GM12878 (cell line): ENCODE measurements at regions not wholly inside any gene's neighbourhood (a gene's known extent, or its start where the extent isn't known, plus 50 kb on each side); places are given as distances from the start of the nearest gene placed in this dataset.

ENCODE experiments used
- ATAC-seq: fragments of 200-7000 bp; cut with Tn5 transposase; 3 replicates; pipeline ENCODE4 v1.9.1; 2020; ENCODE audit warnings: mild to moderate bottlenecking, moderate library complexity
- BruUV-seq: library from RNA; stranded (reverse); fragments of 400-500 nt; replicated peaks from 2 replicates; lab custom pipeline; 2021; lab: Mats Ljungman, UMichigan
- CTCF ChIA-PET: fragments of 300-600 bp; sonication (Branson Sonifier 250); formaldehyde crosslinking; extraction: SDS; loops from one replicate; lab custom pipeline; 2021; ENCODE audit warnings: inconsistent platforms; lab: Yijun Ruan, JAX
- POLR2A ChIA-PET: fragments of 350-600 bp; formaldehyde crosslinking; extraction: SDS; loops from one replicate; lab custom pipeline; 2021; ENCODE audit warnings: inconsistent platforms; lab: Charles Lee
- RAD21 ChIA-PET: fragments of 300-600 bp; sonication (Branson Sonifier 250); formaldehyde crosslinking; loops from one replicate; lab custom pipeline; 2023; ENCODE audit warnings: antibody characterized with exemption; ENCODE audit not compliant: unreplicated experiment; lab: Charles Lee
- SMC1A ChIA-PET: fragments of 300-600 bp; sonication (Branson Sonifier 250); formaldehyde crosslinking; loops from one replicate; lab custom pipeline; 2023; ENCODE audit not compliant: unreplicated experiment, uncharacterized antibody; lab: Charles Lee
- DNase-seq: peaks from one replicate; pipeline ENCODE4 v3.0.0-alpha.2; 2011; ENCODE audit warnings: low read depth, low spot score
- FAIRE-seq: peaks from 3 replicates; lab custom pipeline; 2011; peaks lifted over from hg19 to GRCh38; lab: Jason Lieb, UNC
- H2AFZ ChIP-seq: 2 replicates; pipeline ENCODE4 v1.6.0; 2011; ENCODE audit warnings: low read depth, low read length, control low read depth; ENCODE audit not compliant: control insufficient read depth
- H3K27ac ChIP-seq: 2 replicates; pipeline ENCODE4 v1.5.1; 2011; ENCODE audit warnings: control low read depth; ENCODE audit not compliant: control insufficient read depth, insufficient read depth
- H3K27me3 ChIP-seq, 2 experiments: replicated peaks in 1 of 2; 2 replicates each; pipeline versions ENCODE4 v1.6.0 to v1.6.1; 2011; ENCODE audit warnings: low read length in 1 of 2; ENCODE audit not compliant: control insufficient read depth in 2 of 2, insufficient read depth in 2 of 2
- H3K36me3 ChIP-seq, 2 experiments: 2 replicates each; pipeline ENCODE4 v1.5.1; 2011; ENCODE audit warnings: low read length in 1 of 2; ENCODE audit not compliant: control insufficient read depth in 2 of 2, insufficient read depth in 2 of 2
- H3K4me1 ChIP-seq: 2 replicates; pipeline ENCODE4 v1.6.1; 2011; ENCODE audit warnings: mild to moderate bottlenecking, low read length, moderate library complexity, mixed read lengths; ENCODE audit not compliant: control insufficient read depth, insufficient read depth
- H3K4me2 ChIP-seq: 2 replicates; pipeline ENCODE4 v1.6.0; 2011; ENCODE audit warnings: control low read depth; ENCODE audit not compliant: control insufficient read depth, insufficient read depth
- H3K4me3 ChIP-seq: fragments of 200-600 bp; sonication (generic); 2 replicates; pipeline ENCODE4 v1.5.1; 2016
- H3K79me2 ChIP-seq: 2 replicates; pipeline ENCODE4 v1.6.0; 2011; ENCODE audit warnings: low read length; ENCODE audit not compliant: control insufficient read depth, insufficient read depth
- H3K9ac ChIP-seq: 2 replicates; pipeline ENCODE4 v1.8.0; 2011; ENCODE audit warnings: low read length, control low read depth, mixed read lengths; ENCODE audit not compliant: control insufficient read depth, insufficient read depth
- H3K9me3 ChIP-seq: replicated peaks from 3 replicates; pipeline ENCODE4 v1.5.1; 2011; ENCODE audit warnings: mild to moderate bottlenecking, low read length; ENCODE audit not compliant: control insufficient read depth, insufficient read depth
- H4K20me1 ChIP-seq: 2 replicates; pipeline ENCODE4 v1.6.0; 2011; ENCODE audit not compliant: control insufficient read depth, insufficient read depth
- CEBPZ ChIP-seq: fragments of 150-350 bp; IDR thresholded peaks from 2 replicates; pipeline ENCODE4 v1.6.1; 2016; ENCODE audit warnings: low read depth, low read length
- NFIC ChIP-seq: IDR thresholded peaks from 2 replicates; pipeline ENCODE4 v1.6.1; 2012; ENCODE audit warnings: low read depth, mild to moderate bottlenecking, inconsistent platforms, low read length, moderate library complexity
- NFYB ChIP-seq: IDR thresholded peaks from 2 replicates; pipeline ENCODE4 v1.6.1; 2011; ENCODE audit warnings: low read depth, mild to moderate bottlenecking, low read length, improper control_type of control experiment, moderate library complexity; ENCODE audit not compliant: insufficient read depth
- SMAD5 ChIP-seq: IDR thresholded peaks from 2 replicates; pipeline ENCODE4 v1.6.1; 2016; ENCODE audit warnings: antibody characterized with exemption, low read depth
- WGBS: methylation state at CpG from one replicate; pipeline ENCODE4 v1.1.6; 2016; ENCODE audit warnings: low lambda C conversion rate; ENCODE audit not compliant: insufficient replicate concordance, insufficient coverage; ENCODE audit errors: missing lambda C conversion rate; 5-methylcytosine and 5-hydroxymethylcytosine counted together
- in situ Hi-C: fragments of 300-500 bp; cut with MboI; formaldehyde crosslinking; loops from 9 replicates; pipeline ENCODE4 v1.14.3; 2018; ENCODE audit warnings: mixed read lengths
- intact Hi-C: fragments of 100-400 bp; cut with micrococcal nuclease; formaldehyde crosslinking; loops from one replicate; pipeline ENCODE4 v1.14.2; 2022; ENCODE audit not compliant: unreplicated experiment
- TF ChIP-seq, protein P1 (sequence below): fragments of 450-650 bp; IDR thresholded peaks from 2 replicates; pipeline ENCODE4 v1.6.1; 2017; ENCODE audit warnings: low read depth, mild to moderate bottlenecking, moderate library complexity

- DNase-seq (no peak), FAIRE-seq (no peak), ATAC-seq (no peak)
- in situ Hi-C loops: no loop called here
- 33% methylated on average over 3 of the region's 3 CpGs for WGBS
- H3K4me3 ChIP-seq: no peak overlapping the region
- ChIA-PET POLR2A (no interaction called here), SMC1A (no interaction called here), CTCF (interaction anchor here (0.6 to 0.9 kb wide), 2 partner anchors 29 to 485 kb away, joined by 3 to 4 read pairs; no protein-coding TSS in a partner anchor), RAD21 (no interaction called here)
- no peak overlapping the region for H2AFZ ChIP-seq
- TF ChIP-seq, protein P1, sequence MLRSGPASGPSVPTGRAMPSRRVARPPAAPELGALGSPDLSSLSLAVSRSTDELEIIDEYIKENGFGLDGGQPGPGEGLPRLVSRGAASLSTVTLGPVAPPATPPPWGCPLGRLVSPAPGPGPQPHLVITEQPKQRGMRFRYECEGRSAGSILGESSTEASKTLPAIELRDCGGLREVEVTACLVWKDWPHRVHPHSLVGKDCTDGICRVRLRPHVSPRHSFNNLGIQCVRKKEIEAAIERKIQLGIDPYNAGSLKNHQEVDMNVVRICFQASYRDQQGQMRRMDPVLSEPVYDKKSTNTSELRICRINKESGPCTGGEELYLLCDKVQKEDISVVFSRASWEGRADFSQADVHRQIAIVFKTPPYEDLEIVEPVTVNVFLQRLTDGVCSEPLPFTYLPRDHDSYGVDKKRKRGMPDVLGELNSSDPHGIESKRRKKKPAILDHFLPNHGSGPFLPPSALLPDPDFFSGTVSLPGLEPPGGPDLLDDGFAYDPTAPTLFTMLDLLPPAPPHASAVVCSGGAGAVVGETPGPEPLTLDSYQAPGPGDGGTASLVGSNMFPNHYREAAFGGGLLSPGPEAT: no peak
- TF ChIP-seq NFIC: no peak
- no peak for TF ChIP-seq NFYB
- TF ChIP-seq CEBPZ: no peak
- no peak for TF ChIP-seq SMAD5
- no peaks in the 10 kb centered on the region for H3K36me3 ChIP-seq
- peaks cover 2 to 10% of the 10 kb centered on the region in 2 experiments; a peak in 2 of 4 replicates for H3K27me3 ChIP-seq
- no peak overlapping the region for H3K9ac ChIP-seq
- H3K4me2 ChIP-seq: no peak overlapping the region
- BruUV-seq: no TSS peak
- H3K9me3 ChIP-seq: no peaks in the 10 kb centered on the region
- intact Hi-C loops: no loop called here
- no peaks in the 10 kb centered on the region for H3K79me2 ChIP-seq
- H3K4me1 ChIP-seq: no peaks in the 10 kb centered on the region
- no peaks in the 10 kb centered on the region for H4K20me1 ChIP-seq
- no peak overlapping the region for H3K27ac ChIP-seq
Measured at GRCh38 chr20:40768105-40768504, 79.1 kb upstream of the MAFB start.
